GM23338 (cell line): ENCODE measurements at regions not wholly inside any gene's neighbourhood (a gene's known extent, or its start where the extent isn't known, plus 50 kb on each side); places are given as distances from the start of the nearest gene placed in this dataset.
A peak's percentile ranks its signal among the peaks of the same experiment; 100 is the strongest.

Experiments
- CTCF ChIP-seq, 2 experiments: fragments of 200-600 bp in 1 of 2; sonication (generic) in 1 of 2; conservative IDR thresholded peaks; 2 replicates each; pipeline versions ENCODE4 v1.5.1 to v1.6.1; 2016 to 2017; ENCODE audit warnings: antibody characterized with exemption in 2 of 2, low read depth in 2 of 2, mild to moderate bottlenecking in 2 of 2, moderate library complexity in 1 of 2
- EZH2 ChIP-seq: fragments of 200-600 bp; sonication (generic); IDR thresholded peaks from one replicate; pipeline ENCODE4 v1.8.0; 2017; ENCODE audit warnings: antibody characterized with exemption, mild to moderate bottlenecking, low read depth; ENCODE audit not compliant: unreplicated experiment
- EZH2phosphoT487 ChIP-seq: fragments of 200-600 bp; sonication (generic); IDR thresholded peaks from one replicate; pipeline ENCODE4 v1.8.1; 2018; ENCODE audit warnings: antibody characterized with exemption; ENCODE audit not compliant: unreplicated experiment
- JUNB ChIP-seq: IDR thresholded peaks from one replicate; pipeline ENCODE4 v1.6.1; 2016; ENCODE audit warnings: antibody characterized with exemption; ENCODE audit not compliant: unreplicated experiment
- POLR2AphosphoS5 ChIP-seq: IDR thresholded peaks from 2 replicates; pipeline ENCODE4 v1.6.1; 2016; ENCODE audit warnings: antibody characterized with exemption, low read depth
- REST ChIP-seq: IDR thresholded peaks from one replicate; pipeline ENCODE4 v1.6.1; 2018; ENCODE audit warnings: antibody characterized with exemption; ENCODE audit not compliant: unreplicated experiment
- ZNF114 ChIP-seq: fragments of 250-450 bp; sonication (Bioruptor Pico); IDR thresholded peaks from 2 replicates; pipeline ENCODE4 v1.5.0; 2020; ENCODE audit warnings: mild to moderate bottlenecking, moderate library complexity

GRCh38 chr9:109862452-109862851, 82.5 kb downstream of the PALM2AKAP2 start:
- no peak for TF ChIP-seq JUNB
- peak; percentile 2 to 27; a peak in 1 of 4 replicates for TF ChIP-seq CTCF (conservative IDR thresholded peaks at IDR 0.05; ENCODE audit: low read depth in 2 of 2)
- TF ChIP-seq EZH2 = no peak
- no peak for TF ChIP-seq POLR2AphosphoS5
- no peak for TF ChIP-seq EZH2phosphoT487
- no peak for TF ChIP-seq ZNF114 (CRISPR knock-in tag)
- TF ChIP-seq REST = no peak
